HG03442 (cell line): ENCODE measurements at regions not wholly inside any gene's neighbourhood (a gene's known extent, or its start where the extent isn't known, plus 50 kb on each side); places are given as distances from the start of the nearest gene placed in this dataset.

Experiments
- ATAC-seq: cut with Tn5 transposase; IDR thresholded peaks from one replicate; pipeline ENCODE4 v1.9.1; 2021; ENCODE audit warnings: mild to moderate bottlenecking, moderate library complexity; ENCODE audit not compliant: unreplicated experiment

DNA sequence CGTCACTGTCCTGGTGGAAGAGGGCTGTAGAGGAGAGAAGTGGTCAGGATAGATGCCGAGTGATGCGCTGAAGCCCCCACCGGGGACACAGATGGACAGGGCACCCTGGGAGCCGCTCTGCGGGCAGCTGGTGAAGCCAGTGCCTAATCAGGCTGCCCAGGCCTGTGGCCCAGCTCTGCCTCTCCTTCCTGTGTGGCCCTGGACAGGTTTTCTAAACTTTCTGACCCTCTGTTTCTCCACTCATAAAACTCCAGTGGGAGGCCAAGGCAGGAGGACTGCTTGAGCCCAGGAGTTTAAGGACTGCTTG is 86.1 kb downstream of the C5orf15 start:
- no peak for ATAC-seq

DNA sequence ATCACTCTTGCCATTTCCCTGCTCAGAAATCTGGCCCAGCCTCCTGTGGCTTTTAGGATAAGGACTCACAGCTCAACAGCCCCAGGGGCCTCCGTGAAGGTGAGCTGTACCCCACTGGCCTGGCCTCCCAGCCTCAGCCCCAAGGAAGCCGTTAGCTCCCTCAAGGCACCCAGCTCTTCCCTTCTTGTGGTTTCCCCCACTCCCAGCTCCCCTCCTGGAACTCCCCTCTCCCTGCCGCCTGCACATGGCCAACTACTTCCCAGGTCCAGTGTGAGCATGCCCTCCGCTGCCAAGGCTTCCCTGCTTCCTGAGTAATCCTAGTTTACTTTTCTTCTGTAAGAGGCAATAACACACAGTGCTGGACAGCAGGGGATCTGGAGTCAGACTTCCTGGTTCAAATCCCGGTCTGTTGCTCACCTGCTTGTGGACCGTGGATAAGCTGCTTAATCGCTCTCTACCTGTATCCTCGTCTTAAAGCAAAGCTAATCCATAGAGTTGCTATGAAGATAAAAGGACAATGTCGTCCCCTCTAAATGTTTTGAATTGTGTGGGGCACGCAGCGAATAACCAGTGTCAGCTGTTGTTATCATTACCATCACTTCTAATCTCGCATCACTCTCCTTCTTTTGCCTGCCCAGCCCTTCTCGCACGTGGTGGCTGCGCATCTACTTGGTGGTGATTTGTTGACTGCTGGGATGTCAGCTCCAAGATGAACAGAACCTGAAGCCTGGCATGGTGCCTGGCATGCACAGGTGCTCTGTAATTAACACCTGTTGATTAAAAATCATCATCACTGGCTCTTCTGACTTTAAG is 86.6 kb downstream of the C5orf15 start:
- no peak for ATAC-seq

DNA sequence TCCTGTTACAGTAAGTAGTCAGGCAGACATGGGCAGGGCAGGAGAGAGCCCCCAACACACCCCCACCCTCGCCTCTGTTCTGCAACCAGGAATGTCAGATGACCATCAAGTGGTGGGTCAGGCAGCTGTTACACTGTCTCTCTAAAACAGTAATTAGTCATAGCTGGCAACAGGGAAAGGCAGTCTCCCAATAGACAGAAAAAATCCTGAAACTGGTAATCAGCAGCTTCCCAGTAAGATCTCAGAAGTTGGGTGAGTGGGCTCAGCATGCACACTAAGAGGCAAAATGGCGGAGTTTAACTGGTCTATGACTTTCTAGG is 90.2 kb downstream of the C5orf15 start:
- no peak for ATAC-seq

DNA sequence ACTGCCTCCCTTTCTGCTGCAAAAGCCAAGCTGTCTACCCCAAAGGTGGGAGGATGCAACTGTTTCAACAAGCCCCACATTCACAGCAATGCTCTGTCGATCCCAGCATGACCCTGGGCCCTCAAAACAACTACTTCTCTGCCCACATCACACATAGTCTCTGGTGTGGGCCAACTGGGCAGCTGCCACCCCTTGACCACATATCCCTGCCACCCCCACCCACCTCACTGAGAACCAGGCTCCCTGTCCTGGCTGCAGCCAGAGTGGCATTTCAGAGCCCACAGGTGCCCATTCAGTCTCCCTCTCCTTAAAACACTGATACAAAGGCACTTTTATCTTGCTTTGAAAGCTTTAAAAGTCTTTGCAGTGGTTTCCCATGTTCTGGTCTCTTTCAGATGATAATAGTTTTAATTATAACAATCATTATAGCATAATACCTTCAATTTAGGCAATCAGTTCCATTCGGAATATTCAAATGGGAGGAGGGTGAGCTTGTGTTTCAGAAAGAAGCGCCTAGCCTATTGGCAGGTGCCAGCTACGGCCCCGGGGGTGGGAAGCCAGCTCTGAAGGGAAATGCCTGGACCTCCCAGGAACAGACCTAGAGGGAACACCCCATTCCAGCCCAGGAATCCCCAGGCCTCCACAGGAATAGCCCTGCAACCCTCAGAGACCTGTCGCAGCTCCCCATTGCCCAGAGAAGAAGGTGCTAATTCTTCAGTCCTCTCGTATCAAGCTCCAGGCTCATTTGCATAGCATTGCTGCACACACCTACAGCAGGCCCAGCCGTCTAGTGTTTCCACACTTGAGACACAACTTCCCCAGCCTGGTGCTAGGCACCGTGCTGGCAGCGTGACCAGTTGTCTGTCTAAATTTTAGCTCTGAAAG is 90.8 kb downstream of the C5orf15 start:
- ATAC-seq: no peak

GRCh38 chr5:133876266-133876665 is 92.2 kb downstream of the C5orf15 start:
- no peak for ATAC-seq

GRCh38 chr5:133875179-133875578 is 93.2 kb downstream of the C5orf15 start:
- ATAC-seq: no peak

DNA sequence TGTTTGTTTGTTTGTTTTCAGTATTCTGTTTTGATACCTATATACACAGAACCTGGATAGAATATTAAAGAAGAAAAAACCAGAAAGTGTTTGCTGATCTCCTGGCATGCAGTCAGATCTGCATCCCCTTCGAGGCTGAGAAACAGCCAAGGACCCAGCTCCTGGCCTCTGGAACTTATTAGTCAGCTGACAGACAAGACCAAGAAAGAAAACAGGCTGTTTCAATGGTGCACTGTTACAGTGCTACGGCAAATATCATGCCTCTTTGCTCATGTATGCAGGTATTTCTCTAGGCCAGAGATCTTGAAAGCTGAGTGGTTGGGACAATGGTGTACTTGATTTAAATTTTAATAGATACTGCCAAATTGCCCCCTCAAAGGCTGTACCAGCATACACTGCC is 95.0 kb downstream of the C5orf15 start:
- no peak for ATAC-seq

DNA sequence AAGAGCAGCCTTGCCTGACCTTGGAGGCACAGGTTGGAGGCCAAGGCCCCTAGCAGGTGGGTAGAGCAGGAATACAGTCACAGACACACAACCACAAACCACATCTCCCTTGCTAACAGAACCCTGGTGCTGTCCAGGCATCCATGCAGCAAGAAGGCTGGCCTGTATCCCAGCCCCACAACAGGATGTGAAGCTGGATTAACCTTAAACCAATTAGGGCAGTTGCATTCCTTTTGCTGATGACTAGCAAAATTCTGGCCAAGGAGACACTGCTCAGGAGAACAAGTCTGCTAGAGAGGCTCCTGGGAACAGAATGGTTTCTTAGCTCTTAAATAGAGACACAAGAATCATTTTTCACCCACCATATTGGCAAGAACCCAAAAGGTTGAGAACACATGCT is 97.8 kb downstream of the C5orf15 start:
- no peak for ATAC-seq

- no peak for ATAC-seq
These were observed 98.7 kb downstream of the C5orf15 start for GRCh38 chr5:133869519-133870335.

DNA sequence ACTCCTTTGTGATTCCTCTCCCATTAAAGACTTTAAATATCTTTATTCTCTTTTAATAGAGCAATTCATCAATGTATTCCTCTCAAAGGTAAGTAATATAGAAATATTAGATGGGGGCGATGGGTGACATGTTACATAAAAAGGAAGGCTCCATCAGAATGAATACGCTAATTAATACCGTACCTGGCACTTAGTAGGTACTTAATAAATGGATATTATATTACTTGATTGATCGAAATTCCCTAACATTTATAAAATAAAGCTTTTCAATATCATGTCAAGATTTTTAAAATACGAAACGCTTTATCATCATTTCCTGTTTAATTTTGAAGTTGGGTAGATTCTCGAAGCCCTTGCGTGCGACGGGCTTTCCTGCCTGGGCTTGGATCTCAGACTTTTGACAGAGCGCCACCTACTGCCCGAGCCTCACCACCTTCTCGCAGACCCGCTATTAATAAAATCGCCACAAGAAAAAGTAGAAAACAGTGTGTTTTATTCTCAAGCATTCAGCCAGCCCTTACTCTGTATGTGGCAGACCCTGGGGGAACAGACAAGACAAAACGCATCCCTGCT is 99.4 kb downstream of the C5orf15 start:
- no peak for ATAC-seq

DNA sequence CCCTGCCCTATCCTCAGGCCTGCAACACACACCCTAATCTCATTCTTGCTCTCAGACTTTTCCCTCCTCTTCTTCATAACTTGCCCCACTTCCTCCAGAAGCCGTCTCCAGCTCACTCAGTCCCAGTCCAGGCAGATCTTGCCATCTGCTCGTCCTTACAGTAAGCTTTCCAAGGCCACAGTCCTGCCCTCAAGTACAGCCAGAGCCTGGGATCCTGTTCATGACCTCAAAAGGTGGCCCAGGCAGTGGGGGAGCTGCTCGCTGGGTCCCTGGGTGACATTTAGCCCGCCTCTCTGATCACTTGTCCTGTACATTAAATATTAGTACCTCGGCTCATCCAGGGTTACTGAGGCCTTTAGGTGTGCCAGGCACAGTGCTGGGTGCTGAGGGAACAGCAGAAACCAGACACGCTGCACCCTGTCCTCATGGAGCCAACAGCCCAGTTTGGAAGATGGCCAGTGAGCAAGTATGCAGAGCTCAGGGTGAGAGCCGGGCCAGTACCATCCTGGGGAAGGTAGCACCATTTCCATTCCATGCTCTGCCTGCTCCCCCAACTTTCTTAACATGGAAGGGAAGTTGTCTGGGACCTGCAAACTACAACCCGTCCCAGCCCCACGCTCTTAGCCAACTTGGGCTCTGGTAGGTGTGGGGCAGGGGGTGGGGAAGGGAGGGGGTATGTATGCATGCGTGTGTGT is 100.4 kb downstream of the C5orf15 start:
- no peak for ATAC-seq

DNA sequence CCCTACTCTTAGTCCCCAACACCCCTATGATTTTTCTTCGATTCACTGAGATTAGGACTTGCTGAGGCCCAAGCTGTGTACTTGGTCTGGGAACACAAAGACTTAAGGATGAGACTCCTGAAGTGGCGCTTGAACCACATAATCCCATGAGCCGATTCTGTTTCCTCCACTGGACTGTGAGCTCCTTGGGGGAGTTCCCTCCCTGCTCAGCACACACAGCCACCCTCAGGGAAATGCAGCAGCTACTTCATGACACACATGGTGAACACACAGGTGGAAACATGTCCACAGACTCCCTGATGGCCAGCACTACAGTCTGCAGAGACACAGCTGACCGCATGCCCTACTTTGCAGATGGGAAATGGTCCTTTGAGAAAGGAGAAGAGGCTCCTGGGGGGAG is 101.1 kb downstream of the C5orf15 start:
- ATAC-seq: no peak

- ATAC-seq: no peak
These were observed 101.6 kb downstream of the C5orf15 start for GRCh38 chr5:133866903-133867245.

- no peak for ATAC-seq
These were observed 102.1 kb downstream of the C5orf15 start for GRCh38 chr5:133866160-133866902.

DNA sequence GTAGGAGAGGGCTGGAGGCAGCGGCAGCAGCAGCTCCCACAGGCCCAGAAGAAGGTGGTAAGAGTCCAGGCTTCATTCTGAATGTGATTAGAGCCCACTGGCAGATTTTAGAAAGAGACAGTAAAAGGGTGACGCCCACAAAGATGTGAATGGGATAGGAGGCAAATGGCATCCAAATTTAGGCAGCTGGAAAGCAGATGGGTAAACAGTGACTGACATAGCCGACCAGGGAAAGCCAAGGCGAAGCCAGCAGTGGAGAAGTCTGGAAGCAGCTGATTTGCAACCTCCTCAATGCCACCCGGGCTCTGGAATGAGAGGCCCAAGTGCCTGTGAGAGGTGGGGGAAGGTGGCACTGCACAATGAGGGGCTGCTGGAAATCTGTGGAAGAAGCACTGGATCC is 103.3 kb downstream of the C5orf15 start:
- no peak for ATAC-seq

DNA sequence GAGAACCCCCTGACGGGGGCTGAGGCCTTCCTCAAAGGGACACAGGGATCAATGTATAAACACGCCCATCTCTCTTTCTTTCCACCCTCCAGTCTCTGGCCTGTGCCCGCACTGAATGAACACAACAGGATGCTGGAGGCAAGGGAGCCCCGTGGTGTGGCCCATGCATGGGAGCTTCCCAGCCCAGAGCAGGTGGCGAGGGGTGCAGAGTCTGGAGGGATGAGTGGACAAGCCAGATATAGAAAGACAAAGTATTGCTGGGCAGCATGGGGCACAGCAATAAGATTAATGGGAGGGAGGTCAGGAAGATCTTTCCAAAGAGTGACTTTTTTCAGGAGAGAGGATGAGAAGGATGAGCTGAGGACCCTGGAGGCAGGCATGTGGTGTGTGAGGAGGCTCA is 103.7 kb downstream of the C5orf15 start:
- ATAC-seq: no peak

DNA sequence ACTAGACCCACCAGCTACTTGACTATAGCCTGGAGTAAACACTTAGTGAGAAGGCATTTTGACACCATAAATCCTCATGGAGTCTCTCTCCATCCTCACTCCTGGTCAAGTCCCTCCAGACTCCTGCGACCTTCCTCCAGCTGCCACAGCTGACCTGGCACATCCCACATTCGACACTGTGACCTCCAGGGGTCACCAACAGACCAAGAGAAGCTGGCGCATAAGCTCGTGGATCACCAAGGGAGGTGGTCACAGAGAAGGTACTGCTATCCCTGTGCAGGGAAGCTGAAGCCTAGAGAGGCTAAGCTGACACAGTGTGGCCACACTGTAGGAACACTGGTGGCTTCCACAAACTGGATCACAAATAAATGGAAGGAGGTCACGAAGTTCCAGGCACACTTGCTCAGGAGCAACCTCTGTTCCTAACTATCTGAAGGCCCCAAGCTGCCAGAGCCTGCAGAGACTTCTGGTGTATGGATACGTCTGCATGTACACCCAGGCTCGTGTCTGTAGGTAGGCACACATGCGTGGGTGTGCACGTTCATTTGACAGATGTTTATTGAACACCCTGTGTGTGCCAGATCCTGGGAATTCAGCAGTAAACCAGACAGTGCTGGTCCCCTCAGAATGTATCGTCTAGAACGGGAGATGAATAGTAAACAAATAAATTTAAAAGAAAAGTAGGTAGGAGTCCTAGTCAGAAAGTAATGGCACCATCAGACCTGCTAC is 104.4 kb downstream of the C5orf15 start:
- ATAC-seq: no peak

- no peak for ATAC-seq
These were observed 107.2 kb downstream of the C5orf15 start for GRCh38 chr5:133861161-133861737.

- ATAC-seq: no peak
These were observed 109.4 kb downstream of the C5orf15 start for GRCh38 chr5:133859073-133859472.
